SK-N-SH (cell line): ENCODE measurements at regions not wholly inside any gene's neighbourhood (a gene's known extent, or its start where the extent isn't known, plus 50 kb on each side); places are given as distances from the start of the nearest gene placed in this dataset.

ENCODE experiments used
- CTCF ChIA-PET: fragments of 300-600, 350-600 bp; formaldehyde crosslinking; extraction: SDS; loops from one replicate; lab custom pipeline; 2021; lab: Yijun Ruan, JAX
- POLR2A ChIA-PET: fragments of 350-600 bp; sonication (Branson Sonifier 250); formaldehyde crosslinking; extraction: SDS; loops from one replicate; lab custom pipeline; 2020; ENCODE audit warnings: antibody characterized with exemption, inconsistent platforms; lab: Yijun Ruan, JAX
- DNase-seq: peaks from one replicate; pipeline ENCODE4 v3.0.0; 2012
- H2AFZ ChIP-seq: fragments of 200-600 bp; sonication (generic); 2 replicates; pipeline ENCODE4 v1.8.1; 2016; ENCODE audit warnings: antibody characterized with exemption, mild to moderate bottlenecking, low read depth
- H3F3A ChIP-seq: fragments of 200-600 bp; sonication (generic); replicated peaks from 2 replicates; pipeline ENCODE3; 2016; ENCODE audit warnings: antibody characterized with exemption, mild to moderate bottlenecking; ENCODE audit not compliant: insufficient read depth
- H3K27ac ChIP-seq, 2 experiments: fragments of 200-500 bp in 1 of 2; fragments of 200-600 bp in 1 of 2; sonication (Bioruptor generic) in 1 of 2; sonication (generic), shearing (Covaris generic) in 1 of 2; 2 replicates each; pipeline versions ENCODE4 v1.5.1 to v1.6.1; 2014 to 2016; ENCODE audit warnings: low read depth in 2 of 2, inconsistent platforms in 1 of 2, low read length in 1 of 2, mild to moderate bottlenecking in 1 of 2, mixed read lengths in 1 of 2
- H3K27me3 ChIP-seq: fragments of 200-600 bp; sonication (generic), shearing (Covaris generic); 2 replicates; pipeline ENCODE4 v1.6.1; 2016; ENCODE audit warnings: mixed run types; ENCODE audit not compliant: insufficient read depth
- H3K36me3 ChIP-seq, 2 experiments: fragments of 200-500 bp in 1 of 2; fragments of 200-600 bp in 1 of 2; sonication (Bioruptor generic) in 1 of 2; sonication (generic) in 1 of 2; replicated peaks in 1 of 2; 2 replicates each; pipeline versions ENCODE3 to v1.5.1; 2014 to 2016; ENCODE audit warnings: low read length in 1 of 2, mild to moderate bottlenecking in 1 of 2; ENCODE audit not compliant: insufficient read depth in 2 of 2, control insufficient read depth in 1 of 2
- H3K4me1 ChIP-seq, 2 experiments: fragments of 200-500 bp in 1 of 2; fragments of 200-600 bp in 1 of 2; sonication (Bioruptor generic) in 1 of 2; sonication (generic), shearing (Covaris generic) in 1 of 2; 2 replicates each; pipeline versions ENCODE4 v1.5.1 to v1.6.1; 2014 to 2016; ENCODE audit warnings: low read depth in 1 of 2, low read length in 1 of 2, mixed run types in 1 of 2; ENCODE audit not compliant: insufficient read depth in 2 of 2, control insufficient read depth in 1 of 2
- H3K4me2 ChIP-seq: fragments of 200-600 bp; sonication (generic), shearing (Covaris generic); 2 replicates; pipeline ENCODE4 v1.6.1; 2017; ENCODE audit warnings: mixed run types
- H3K4me3 ChIP-seq, 2 experiments: fragments of 200-500 bp in 1 of 2; fragments of 200-600 bp in 1 of 2; sonication (Bioruptor generic) in 1 of 2; sonication (generic), shearing (Covaris generic) in 1 of 2; 2 replicates each; pipeline versions ENCODE4 v1.5.1 to v1.8.1; 2014 to 2016; ENCODE audit warnings: low read depth in 2 of 2, inconsistent platforms in 1 of 2, low read length in 1 of 2, mild to moderate bottlenecking in 1 of 2, mixed read lengths in 1 of 2, moderate library complexity in 1 of 2
- H3K79me2 ChIP-seq: fragments of 200-600 bp; sonication (generic); 2 replicates; pipeline ENCODE4 v1.8.1; 2017; ENCODE audit warnings: mild to moderate bottlenecking; ENCODE audit not compliant: insufficient read depth
- H3K9ac ChIP-seq: fragments of 200-600 bp; sonication (generic); 2 replicates; pipeline ENCODE4 v1.6.1; 2017; ENCODE audit warnings: mixed run types
- H3K9me2 ChIP-seq: fragments of 200-600 bp; sonication (generic); 2 replicates; pipeline ENCODE4 v1.6.1; 2017; ENCODE audit warnings: mixed run types
- H3K9me3 ChIP-seq: fragments of 200-600 bp; sonication (generic); 2 replicates; pipeline ENCODE4 v1.6.1; 2017; ENCODE audit warnings: mixed run types, mild to moderate bottlenecking, moderate library complexity
- H4K20me1 ChIP-seq: fragments of 200-600 bp; sonication (generic); 2 replicates; pipeline ENCODE4 v1.6.1; 2017; ENCODE audit warnings: mild to moderate bottlenecking, mixed run types; ENCODE audit not compliant: insufficient read depth
- EZH2phosphoT487 ChIP-seq: fragments of 200-600 bp; sonication (generic); IDR thresholded peaks from 2 replicates; pipeline ENCODE4 v1.6.1; 2017; ENCODE audit warnings: low read depth, mixed run types, mild to moderate bottlenecking, antibody characterized with exemption, moderate library complexity, borderline replicate concordance
- FOXM1 ChIP-seq: IDR thresholded peaks from 2 replicates; pipeline ENCODE4 v1.4.0; 2012; ENCODE audit warnings: low read depth, mild to moderate bottlenecking
- GATA2 ChIP-seq: sonication (generic); formaldehyde crosslinking; IDR thresholded peaks from 2 replicates; pipeline ENCODE4 v1.5.0; 2020; ENCODE audit warnings: mild to moderate bottlenecking, missing genetic modification reagents
- MXI1 ChIP-seq: IDR thresholded peaks from 2 replicates; pipeline ENCODE4 v1.6.1; 2012; ENCODE audit warnings: mild to moderate bottlenecking, low read depth, low read length, improper control_type of control experiment
- RCOR1 ChIP-seq: fragments of 150-350 bp; IDR thresholded peaks from 2 replicates; pipeline ENCODE4 v1.6.1; 2017; ENCODE audit warnings: antibody characterized with exemption, low read length
- SIN3A ChIP-seq: IDR thresholded peaks from 2 replicates; pipeline ENCODE4 v1.6.1; 2012; ENCODE audit warnings: low read depth, mild to moderate bottlenecking, low read length, moderate library complexity, borderline replicate concordance
- TAF1 ChIP-seq: IDR thresholded peaks from 2 replicates; pipeline ENCODE4 v1.6.1; 2012; ENCODE audit warnings: low read depth, mild to moderate bottlenecking, low read length, moderate library complexity, borderline replicate concordance
- TCF12 ChIP-seq: IDR thresholded peaks from 2 replicates; pipeline ENCODE4 v1.4.0; 2012
- USF1 ChIP-seq: IDR thresholded peaks from 2 replicates; pipeline ENCODE4 v1.4.0; 2012; ENCODE audit warnings: low read depth, borderline replicate concordance
- WGBS: methylation state at CpG from one replicate; pipeline ENCODE4 v1.1.6; 2017; ENCODE audit warnings: low lambda C conversion rate; 5-methylcytosine and 5-hydroxymethylcytosine counted together
- TF ChIP-seq, protein P1 (sequence below): IDR thresholded peaks from 2 replicates; pipeline ENCODE4 v1.4.0; 2012; ENCODE audit warnings: low read depth
- TF ChIP-seq, protein P2 (sequence below): IDR thresholded peaks from 2 replicates; pipeline ENCODE4 v1.4.0; 2012; ENCODE audit warnings: low read depth, borderline replicate concordance

DNA sequence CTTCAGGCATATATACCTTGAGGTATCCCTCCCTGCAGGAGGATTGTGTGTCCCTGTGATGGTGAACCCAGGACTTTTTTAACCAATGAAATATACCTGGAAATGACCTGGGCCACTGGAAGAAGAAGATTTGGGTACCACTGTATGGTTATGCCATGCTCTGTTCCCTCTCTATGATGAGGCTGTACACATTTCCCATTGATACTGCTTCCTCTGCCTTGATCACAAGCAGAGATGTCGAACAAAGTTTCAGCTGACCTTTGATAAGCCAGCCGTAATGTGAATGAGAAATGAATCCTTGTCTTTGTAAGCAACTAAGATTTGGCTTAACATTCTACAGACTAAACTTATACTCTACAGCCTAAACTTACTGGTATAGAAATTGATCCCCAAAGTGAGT, 78.4 kb upstream of the SPOPL start:
- Histone ChIP-seq H2AFZ (no peak overlapping the region), H3K36me3 (peaks cover 0 to 3% of the 10 kb centered on the region in 2 experiments), H3K27ac (no peak overlapping the region), H3K79me2 (no peaks in the 10 kb centered on the region), H3K4me1 (peaks cover 0 to 12% of the 10 kb centered on the region in 2 experiments; a peak in 1 of 4 replicates), H3K9me2 (no peaks in the 10 kb centered on the region), H3K4me3 (no peak overlapping the region), H3K27me3 (no peaks in the 10 kb centered on the region), H4K20me1 (no peaks in the 10 kb centered on the region), H3F3A (peaks cover 13% of the 10 kb centered on the region), H3K9me3 (no peaks in the 10 kb centered on the region), H3K4me2 (no peak overlapping the region), H3K9ac (no peak overlapping the region)
- DNase-seq: no peak
- WGBS: 90% methylated on average over 2 of the region's 2 CpGs
- TF ChIP-seq, protein P1, sequence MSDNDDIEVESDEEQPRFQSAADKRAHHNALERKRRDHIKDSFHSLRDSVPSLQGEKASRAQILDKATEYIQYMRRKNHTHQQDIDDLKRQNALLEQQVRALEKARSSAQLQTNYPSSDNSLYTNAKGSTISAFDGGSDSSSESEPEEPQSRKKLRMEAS: no peak
- TF ChIP-seq GATA2 (CRISPR knock-in tag) (no peak), FOXM1 (no peak), SIN3A (no peak), TAF1 (no peak), USF1 (no peak), MXI1 (no peak)
- TF ChIP-seq, protein P2, sequence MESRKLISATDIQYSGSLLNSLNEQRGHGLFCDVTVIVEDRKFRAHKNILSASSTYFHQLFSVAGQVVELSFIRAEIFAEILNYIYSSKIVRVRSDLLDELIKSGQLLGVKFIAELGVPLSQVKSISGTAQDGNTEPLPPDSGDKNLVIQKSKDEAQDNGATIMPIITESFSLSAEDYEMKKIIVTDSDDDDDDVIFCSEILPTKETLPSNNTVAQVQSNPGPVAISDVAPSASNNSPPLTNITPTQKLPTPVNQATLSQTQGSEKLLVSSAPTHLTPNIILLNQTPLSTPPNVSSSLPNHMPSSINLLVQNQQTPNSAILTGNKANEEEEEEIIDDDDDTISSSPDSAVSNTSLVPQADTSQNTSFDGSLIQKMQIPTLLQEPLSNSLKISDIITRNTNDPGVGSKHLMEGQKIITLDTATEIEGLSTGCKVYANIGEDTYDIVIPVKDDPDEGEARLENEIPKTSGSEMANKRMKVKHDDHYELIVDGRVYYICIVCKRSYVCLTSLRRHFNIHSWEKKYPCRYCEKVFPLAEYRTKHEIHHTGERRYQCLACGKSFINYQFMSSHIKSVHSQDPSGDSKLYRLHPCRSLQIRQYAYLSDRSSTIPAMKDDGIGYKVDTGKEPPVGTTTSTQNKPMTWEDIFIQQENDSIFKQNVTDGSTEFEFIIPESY: no peak
- CTCF ChIA-PET: no interaction called here
- POLR2A ChIA-PET: no interaction called here

GRCh38 chr2:138423745-138424144, 77.8 kb upstream of the SPOPL start:
- H4K20me1 ChIP-seq: no peaks in the 10 kb centered on the region
- H3K79me2 ChIP-seq: no peaks in the 10 kb centered on the region
- H2AFZ ChIP-seq: no peak overlapping the region
- no peak overlapping the region for H3K4me2 ChIP-seq
- peaks cover 13% of the 10 kb centered on the region for H3F3A ChIP-seq
- WGBS: 97% methylated on average over 1 of the region's 1 CpG
- no peak overlapping the region for H3K9ac ChIP-seq
- DNase-seq: no peak
- peaks cover 0 to 3% of the 10 kb centered on the region in 2 experiments for H3K36me3 ChIP-seq
- H3K9me3 ChIP-seq: no peaks in the 10 kb centered on the region
- POLR2A ChIA-PET: no interaction called here
- no peak for TF ChIP-seq RCOR1
- TF ChIP-seq EZH2phosphoT487: no peak
- no peak for TF ChIP-seq TCF12
- H3K4me3 ChIP-seq: no peak overlapping the region
- H3K27ac ChIP-seq: no peak overlapping the region
- no peaks in the 10 kb centered on the region for H3K27me3 ChIP-seq
- H3K9me2 ChIP-seq: no peaks in the 10 kb centered on the region
- CTCF ChIA-PET: no interaction called here
- H3K4me1 ChIP-seq: peaks cover 0 to 12% of the 10 kb centered on the region in 2 experiments; a peak in 1 of 4 replicates
